ENCODE measurements at regions not wholly inside any gene's neighbourhood (a gene's known extent, or its start where the extent isn't known, plus 50 kb on each side); places are given as distances from the start of the nearest gene placed in this dataset.

DNA sequence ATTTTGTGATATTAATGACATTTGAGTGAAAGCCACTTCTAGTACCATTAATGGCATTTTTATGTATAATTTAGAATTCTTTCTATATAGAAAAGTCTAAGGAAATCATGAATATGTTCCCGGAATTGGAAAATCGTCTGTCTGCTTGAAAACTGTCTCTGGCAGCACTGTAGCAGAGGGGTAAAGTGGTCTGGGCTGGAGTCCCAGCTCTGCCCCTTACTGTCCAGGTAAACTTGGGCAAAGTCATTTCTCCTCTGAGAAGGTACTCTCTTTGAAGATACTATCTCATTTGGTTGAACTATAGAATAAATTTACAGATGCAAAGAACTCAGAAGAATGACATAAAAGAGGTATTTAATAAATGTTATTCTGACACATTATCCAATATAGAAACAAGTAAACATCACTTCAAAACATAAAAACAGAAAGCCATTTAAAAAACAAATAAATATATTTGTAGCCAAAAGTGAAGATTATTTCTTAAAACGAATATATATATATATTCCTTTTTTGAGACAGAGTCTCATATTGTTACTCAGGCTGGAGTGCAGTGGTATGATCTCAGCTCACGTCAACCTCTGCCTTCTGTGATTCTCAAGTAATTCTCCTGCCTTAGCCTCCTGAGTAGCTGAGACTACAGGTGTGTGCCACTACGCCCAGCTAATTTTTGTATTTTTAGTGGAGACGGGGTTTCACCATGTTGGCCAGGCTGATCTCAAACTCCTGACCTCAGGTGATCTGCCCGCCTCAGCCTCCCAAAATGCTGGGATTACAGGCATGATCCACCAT, 149.8 kb upstream of the ITGA4 start:
- TF ChIP-seq, protein P1, sequence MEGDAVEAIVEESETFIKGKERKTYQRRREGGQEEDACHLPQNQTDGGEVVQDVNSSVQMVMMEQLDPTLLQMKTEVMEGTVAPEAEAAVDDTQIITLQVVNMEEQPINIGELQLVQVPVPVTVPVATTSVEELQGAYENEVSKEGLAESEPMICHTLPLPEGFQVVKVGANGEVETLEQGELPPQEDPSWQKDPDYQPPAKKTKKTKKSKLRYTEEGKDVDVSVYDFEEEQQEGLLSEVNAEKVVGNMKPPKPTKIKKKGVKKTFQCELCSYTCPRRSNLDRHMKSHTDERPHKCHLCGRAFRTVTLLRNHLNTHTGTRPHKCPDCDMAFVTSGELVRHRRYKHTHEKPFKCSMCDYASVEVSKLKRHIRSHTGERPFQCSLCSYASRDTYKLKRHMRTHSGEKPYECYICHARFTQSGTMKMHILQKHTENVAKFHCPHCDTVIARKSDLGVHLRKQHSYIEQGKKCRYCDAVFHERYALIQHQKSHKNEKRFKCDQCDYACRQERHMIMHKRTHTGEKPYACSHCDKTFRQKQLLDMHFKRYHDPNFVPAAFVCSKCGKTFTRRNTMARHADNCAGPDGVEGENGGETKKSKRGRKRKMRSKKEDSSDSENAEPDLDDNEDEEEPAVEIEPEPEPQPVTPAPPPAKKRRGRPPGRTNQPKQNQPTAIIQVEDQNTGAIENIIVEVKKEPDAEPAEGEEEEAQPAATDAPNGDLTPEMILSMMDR (IDR thresholded peaks at IDR 0.05): no peak
- TF ChIP-seq EZH2 (IDR thresholded peaks at IDR 0.05) (no peak), EZH2phosphoT487 (IDR thresholded peaks at IDR 0.05) (no peak)

All from neural progenitor cell (in vitro differentiated cells).